Posterior vena cava (tissue), 2 donors: ENCODE measurements at regions not wholly inside any gene's neighbourhood (a gene's known extent, or its start where the extent isn't known, plus 50 kb on each side); places are given as distances from the start of the nearest gene placed in this dataset.
"Not testable (repeated sequence)": the region's sequence is repeated elsewhere in the genome, so short reads cannot be mapped to it uniquely, and the experiment has no call there.

ENCODE experiments used
- DNase-seq: peaks from one replicate; pipeline ENCODE4 v3.0.0-alpha.2; 2020; ENCODE audit warnings: low spot score
- intact Hi-C, 2 donors: fragments of 100-400 bp; cut with DNase I; formaldehyde crosslinking; loops; one replicate each; pipeline versions ENCODE4 v1.14.1 to v1.14.2; 2022 to 2023
- donor health status: DM: yes; HTN: yes; CAD: no.
- donor health status: DM: yes; HTN: yes; CAD: no.

DNA sequence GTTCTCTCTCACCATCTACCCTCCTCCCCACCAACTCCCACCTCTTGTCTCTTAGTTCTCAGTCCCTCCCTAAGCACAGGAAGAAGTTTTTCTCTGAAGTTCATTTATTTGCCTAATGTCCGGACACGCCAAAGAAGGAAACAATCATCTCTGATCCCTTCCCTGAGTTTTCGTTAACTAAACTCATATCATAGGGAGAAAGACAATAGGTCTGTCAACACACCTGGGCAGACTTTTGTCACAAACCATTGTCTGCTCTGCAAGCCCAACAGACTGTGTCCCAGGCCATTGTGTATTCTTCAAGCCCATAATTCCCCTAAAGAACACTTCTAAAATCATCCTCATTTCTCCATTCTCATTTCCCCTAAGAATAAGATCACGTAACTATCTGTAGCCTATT, 691.0 kb upstream of the MBL2 start:
- intact Hi-C loops, result no loop called here
- DNase-seq, result no peak

DNA sequence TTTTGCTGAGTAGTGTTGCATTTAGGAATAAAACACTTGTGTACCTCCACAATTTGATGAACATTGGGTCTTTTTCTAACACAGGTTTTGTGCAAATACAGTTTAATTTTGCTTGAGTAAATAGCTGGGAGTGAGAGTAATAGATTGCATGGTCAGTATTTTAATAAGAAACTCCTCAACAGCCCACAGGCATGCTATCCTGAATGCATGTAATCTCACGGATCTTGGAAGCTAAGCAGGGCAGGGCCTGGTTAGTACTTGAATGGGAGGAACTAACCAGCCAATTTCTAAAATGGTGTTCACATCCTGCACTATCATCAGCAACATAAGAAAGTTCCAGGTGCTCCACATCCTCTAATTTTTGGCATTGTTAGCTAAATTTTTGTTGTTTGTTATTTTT, 685.4 kb upstream of the MBL2 start:
- intact Hi-C loops, result no loop called here
- no peak for DNase-seq

DNA sequence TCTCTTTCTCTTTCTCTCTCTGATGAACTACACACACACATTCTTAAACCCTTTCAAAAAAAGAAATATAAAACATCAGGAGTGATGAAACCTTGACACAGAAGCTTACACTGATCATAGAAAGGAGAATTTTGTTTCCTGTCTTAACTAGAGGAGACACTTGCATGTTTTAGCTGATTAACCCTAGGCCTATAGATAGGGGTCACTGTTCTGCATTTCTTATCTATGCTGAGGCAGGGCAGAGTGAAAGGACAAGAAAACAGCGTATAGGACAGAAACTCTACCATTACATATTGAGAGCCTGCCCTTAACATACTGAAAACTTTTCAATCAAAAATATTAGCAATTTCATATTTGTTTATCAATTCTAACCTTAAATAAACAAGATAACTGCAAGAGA, 680.6 kb upstream of the MBL2 start:
- intact Hi-C loops, result no loop called here
- no peak for DNase-seq

DNA sequence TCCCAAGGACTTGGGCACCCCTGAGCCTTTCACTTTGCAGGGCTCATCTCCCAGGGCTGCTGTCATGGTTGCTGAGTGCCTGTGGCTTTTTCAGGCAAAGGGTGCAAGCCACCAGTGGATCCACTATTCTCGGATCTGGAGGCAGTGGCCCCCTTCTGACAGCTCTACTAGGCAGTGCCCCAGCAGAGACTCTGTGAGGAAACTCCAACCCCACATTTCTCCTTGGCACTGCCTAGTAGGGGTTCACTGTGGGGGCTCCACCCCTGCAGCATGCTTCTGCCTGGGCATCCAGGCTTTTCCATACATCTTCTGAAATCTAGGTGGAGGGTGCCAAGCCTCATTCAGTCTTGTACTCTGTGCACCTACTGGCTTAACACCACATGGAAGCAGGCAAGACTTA, 675.0 kb upstream of the MBL2 start:
- intact Hi-C loops, result no loop called here
- no peak for DNase-seq

DNA sequence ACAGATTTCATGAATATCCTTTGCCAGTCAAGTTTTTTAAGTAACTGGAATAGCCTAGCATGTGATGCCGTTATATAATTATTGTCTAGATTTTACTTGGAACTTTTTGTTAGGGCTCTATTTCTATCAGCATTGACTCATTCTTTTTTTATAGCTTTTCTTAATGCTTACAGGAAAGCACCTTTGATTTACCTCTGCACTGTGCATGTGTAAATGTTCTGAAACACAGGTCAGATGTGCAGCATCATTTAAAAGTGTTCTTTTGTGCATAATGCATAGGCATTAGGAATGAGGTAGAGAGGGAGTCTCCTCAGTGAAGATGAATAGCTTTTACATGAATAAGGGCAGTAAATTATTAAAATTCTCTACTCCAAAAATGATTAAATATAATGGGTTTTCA, 669.3 kb upstream of the MBL2 start:
- intact Hi-C loops, result no loop called here
- no peak for DNase-seq

DNA sequence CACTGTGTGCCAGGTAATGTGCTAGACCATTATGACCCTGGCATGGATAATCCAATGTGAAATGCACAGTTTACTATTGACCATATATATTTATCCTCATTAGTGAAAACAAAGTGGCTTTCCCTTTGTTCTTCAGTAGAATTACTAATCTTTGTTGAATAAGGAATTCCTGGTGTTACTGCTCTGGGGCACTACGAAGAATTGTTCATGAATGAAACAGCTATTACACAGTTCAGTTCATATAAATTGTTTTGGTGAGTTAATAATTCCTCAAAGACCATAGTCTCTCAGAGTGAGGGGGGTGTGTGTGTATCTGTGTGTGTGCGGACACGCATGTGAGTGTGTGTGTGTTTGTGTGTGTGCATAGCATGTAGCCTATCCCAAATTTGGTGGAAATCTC, 668.0 kb upstream of the MBL2 start:
- no peak for DNase-seq
- intact Hi-C loops, result no loop called here

DNA sequence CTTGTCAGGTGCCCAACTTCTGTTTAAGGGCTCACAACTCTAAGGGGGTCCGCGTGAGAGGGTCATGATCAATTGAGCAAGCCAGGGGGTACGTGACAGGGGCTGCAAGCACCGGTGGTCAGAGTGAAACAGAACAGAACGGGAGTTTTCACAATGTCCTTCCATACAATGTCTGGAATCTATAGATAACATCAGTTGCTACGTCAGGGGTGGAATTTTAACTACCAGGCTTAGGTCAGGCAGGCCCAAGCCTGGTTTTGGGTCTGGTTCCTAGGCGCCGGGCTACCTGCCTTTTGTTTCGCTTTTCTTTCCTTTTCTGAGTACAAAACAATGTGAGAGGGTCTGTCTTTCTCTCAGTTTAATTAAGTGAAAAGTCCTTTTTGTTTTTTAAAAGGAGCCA, 666.5 kb upstream of the MBL2 start:
- intact Hi-C loops, result not testable (repeated sequence)
- peak; percentile 43 for DNase-seq

DNA sequence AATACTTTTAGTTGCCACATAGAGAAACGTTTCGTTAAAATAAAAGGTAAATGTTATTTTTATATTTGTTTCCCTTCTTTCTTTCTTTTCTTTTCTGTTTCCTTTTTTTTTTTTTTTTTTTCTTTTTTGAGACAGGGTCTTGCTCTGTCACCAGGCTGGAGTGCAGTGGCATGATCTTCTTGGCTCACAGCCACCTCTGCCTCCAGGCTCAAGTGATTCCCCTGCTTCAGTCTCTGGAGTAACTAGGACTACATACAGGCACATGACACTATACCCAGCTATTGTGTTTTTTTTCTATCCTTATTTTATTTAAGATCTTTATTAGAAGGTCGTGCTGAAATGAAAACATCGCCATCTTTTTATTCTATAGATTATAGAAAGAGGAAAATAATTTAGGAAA, 661.8 kb upstream of the MBL2 start:
- intact Hi-C loops, result no loop called here

DNA sequence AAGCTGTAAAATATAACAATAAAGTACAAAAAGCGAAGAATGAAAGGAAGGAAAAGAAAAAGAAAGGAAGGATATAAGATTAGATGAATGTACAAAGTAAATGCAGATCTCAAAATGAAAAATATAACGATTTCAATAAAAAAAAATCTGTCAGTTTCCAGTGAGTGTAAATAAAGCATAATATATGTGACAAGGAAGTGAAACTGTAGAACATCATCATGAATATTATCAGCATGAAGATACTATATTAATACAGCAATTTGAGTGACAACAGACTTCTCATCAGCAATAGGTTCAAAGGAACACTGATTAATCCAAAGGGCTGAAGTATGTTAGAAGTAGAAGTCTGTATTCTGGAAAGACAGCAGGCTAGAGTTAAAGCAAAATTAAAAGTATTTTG, 659.5 kb upstream of the MBL2 start:
- DNase-seq, result no peak
- intact Hi-C loops, result no loop called here

More for the DNA sequence above, 661.8 kb upstream of the MBL2 start:
- no peak for DNase-seq

DNA sequence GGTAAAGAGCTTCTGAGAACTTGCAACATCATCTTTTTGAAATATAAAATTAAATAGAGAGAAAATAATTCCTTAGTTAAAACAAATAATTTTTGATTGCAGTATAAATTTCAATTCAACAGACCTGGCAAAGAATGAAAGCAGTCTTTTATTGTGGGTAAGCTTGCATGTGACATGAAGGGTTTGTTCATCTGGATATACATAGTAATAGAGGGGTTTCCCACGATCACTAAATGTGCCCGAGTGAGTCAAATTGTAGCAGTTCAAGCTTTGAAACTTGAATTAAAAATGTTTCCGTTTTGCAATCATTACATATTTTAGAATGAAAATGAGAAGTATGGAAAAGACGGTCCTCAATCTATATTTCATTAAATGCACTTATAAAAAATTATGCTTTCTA, 658.4 kb upstream of the MBL2 start:
- DNase-seq, result no peak
- intact Hi-C loops, result no loop called here

DNA sequence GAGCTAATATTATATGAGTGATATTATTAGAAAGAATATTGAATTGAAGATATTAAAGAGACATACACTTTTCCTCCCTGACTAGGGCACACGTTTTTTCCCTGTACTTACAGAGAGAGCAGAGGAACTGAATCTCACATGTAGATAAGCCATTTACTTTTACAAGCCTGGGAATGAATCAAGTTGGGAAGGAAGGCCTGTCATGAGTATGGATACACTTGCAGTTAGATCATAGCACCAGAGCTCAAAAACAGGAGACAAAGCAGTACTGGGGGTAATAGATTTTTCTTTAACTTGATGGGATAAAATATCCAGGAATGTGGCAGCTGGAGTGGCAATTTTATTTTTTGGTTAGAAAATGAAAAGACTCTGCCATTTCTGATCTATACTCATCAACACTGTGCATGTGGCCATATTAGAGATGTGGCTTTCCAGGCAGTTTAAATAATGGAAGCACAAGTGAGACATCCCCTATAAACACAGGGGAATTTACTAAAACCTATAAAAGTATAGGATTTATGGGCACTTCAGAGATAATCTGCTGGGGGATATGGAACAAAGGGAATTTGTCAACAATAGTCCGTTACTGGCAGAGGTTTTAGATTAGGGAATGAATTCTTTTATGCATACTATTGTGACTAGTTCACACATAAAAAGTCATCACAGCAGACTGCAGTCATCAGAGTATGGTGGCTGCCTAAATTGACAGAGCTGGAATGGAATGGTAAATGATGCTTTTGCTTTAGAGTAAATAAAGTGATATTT, 657.7 kb upstream of the MBL2 start:
- no peak for DNase-seq
- intact Hi-C loops, result no loop called here

DNA sequence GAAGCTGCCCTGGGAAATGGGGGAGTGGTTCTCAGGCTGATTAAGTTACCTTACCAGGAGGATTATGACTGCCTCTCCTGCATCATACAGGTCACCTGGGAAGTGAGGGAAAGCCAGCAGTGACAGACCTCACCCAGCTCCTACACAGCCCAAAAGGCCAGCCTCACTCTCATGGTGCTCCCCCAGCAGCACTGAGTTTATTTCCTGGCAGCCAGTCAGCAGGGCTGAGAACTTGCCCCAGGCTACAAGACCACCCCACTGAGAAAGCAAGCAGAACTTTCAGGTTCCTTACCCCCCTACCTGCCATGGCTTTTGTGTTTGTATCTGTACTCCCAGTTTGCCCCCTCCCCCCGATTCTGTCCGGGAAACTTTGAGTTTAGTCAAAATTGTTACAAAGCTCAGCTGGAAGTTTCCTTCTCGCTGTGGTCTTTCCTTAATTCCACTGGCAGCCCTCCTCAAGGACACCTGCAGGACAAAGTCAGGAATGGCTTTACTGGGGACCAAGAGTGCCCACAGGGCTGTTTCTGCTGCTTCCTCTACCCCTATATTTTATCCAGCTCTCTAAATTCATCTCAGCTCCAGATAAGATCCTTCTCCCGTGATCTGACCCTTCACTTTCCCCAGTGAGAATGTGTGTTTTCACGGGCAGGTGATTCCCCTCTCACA, 649.8 kb upstream of the MBL2 start:
- DNase-seq, result no peak
- intact Hi-C loops, result no loop called here

DNA sequence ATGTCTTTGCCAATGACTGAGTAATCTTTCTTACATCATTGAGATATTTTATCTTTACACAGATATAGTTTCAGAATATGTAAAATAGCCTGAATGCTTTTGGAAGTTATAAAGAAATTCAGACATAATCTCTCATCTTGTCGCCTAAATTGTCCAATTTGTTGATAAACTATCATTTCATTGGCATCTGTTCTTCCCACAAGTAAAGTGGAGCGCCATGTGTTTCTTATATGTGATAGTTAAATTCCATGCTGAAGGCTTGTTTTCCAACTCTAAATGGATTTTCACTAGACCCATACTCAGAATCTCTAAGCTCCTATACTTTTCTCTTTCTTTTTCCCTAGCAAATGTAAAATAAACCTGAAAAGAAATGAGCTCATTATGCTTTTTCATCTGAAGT, 640.1 kb upstream of the MBL2 start:
- no peak for DNase-seq
- intact Hi-C loops, result no loop called here

DNA sequence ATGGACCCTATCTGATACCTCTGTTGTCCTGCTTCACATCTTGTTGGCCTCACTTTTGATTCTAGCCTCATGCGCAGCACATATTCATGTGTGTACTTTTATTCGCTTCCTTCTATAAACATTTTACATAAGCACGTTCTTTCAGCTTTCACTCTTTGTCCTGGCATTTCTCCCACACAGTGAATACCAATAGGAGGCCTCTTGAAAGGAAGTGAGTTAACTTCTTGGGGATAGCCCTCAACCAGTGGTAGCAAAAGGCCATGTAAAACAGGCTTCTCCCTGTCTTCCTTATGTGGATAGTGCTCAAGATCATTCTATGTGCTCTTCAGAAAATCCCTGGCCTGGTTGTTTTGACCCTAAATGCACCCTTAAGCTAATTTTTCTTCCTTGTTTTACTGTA, 633.9 kb upstream of the MBL2 start:
- no peak for DNase-seq
- intact Hi-C loops, result no loop called here

DNA sequence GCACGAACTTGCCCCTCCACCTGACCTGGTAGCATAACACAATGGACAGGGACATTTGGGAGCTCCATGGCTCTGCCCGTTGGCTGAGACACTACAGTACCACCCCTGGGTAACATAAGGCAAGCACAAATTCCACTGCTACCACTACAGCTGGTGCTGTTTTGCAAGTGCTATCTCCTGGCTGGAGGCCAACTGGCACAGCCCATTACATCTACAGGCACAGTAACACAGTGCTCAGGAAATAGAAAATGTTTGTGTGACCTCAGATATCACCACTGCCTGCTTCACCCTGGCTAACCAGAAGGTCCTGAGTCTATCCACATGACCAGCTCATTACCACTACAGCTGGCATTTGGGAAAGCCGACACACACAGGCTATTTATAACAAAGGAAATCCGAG, 631.1 kb upstream of the MBL2 start:
- DNase-seq, result no peak
- intact Hi-C loops, result no loop called here

DNA sequence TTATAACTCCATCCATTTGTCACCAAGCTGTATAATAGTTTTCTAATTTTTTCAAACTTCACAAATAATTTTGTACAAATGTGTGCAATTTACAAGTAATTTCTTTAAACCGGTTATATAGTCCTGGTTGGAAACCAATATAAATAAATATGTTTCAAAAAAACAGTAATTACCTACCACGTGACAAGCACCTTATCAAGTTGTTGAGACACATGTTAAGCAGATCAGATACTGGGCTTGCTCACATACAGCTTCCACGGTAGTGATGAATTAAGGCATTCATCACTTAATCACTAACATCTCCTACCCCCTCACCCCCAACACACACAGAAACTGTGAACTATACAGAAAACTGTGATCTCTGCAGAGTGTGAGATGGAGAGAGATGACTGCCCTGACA, 630.0 kb upstream of the MBL2 start:
- intact Hi-C loops, result no loop called here

DNA sequence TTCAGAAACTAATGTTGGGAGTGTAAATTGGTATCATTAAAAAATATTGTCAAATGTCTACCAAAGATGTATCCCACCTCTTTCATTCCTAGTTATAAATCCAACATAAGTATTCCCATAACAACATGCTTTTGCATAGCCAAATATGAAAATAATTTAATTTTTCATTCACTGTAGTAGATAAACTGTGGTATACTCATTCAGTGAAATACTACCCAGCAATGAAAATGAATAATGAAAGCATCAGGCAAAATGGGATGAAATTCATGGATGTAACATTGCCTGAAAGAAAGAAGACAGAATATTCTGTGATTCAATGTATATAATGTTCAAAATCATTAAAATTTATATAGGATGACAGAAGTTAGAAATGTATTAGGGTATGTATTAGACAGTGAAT, 629.0 kb upstream of the MBL2 start:
- intact Hi-C loops, result no loop called here
- no peak for DNase-seq

More for the DNA sequence above, 630.0 kb upstream of the MBL2 start:
- no peak for DNase-seq

DNA sequence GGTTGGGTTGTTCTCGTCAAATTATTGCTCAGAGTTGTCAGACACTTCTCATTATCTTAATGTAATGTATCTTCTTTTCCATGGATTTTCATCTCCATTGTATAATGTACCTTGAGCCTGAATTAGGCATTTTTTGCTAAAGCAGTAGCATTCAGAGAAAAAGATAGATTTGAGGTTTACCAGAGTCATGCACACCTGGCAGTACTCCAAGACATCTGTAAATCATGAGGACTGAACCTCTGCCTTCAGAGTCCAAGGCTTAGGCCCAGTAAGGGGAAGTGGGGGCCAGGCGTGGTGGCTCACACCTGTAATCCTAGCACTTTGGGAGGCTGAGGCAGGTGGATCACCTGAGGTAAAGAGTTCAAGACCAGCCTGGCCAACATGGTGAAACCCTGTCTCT, 624.3 kb upstream of the MBL2 start:
- no peak for DNase-seq
- intact Hi-C loops, result no loop called here

DNA sequence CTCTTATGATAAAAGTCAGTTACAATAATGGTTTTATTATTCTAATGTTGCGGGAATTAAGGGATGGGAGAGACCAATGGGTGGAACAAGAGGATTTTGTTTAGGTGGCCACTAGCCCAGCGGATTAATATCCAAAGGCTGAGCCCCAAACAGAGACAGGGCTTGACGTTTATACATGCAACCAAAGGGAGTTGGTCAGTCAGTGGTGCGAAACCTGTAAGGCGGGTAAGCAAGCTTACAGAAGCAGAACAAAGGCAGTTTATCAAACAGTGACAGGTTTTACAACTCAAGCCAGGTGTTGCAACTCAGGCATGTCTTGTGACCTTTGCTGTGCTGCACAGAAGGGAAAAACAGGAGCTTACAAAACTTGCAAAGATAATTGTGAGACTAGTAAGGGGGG, 622.9 kb upstream of the MBL2 start:
- intact Hi-C loops, result no loop called here
- no peak for DNase-seq

DNA sequence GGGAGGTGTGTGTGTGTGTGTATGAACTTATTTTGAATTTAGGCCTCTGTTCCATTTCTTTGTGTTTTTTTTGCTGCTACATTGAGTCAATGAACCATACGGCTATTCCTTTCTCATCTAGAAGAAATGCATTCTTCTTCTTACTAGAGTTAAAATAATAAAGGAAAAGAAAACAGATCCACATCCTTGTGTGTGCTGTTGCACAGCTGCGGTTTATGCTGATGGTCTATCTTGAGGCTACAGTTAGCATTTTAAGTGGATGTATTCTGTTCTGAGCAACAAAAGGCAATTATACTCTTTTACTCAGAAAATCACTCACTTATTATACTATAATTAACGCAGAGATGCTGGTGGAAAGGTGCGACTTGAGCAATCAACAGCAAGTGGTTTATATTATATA, 615.0 kb upstream of the MBL2 start:
- DNase-seq, result no peak
- intact Hi-C loops, result no loop called here

DNA sequence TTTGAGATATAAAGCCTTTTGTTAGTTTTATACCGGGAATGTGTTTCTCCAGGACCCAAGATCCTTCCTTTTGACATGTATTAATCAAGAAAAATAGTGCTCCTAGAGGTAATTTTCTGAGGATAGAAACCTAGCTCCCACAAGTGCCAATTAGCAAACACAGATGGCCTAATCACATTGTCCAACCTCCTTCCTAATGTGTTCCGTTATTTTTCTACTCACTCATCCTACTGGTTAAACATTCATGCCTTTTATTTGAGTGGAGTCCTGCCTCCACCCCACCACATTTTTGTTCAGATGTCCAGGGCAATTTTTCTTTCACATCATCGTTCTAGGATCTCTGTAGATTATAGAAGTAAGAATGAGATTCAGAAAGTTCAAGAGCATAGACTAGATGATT, 610.0 kb upstream of the MBL2 start:
- no peak for DNase-seq
- intact Hi-C loops, result no loop called here
